Right lobe of liver (tissue), 6 donors: ENCODE measurements at regions not wholly inside any gene's neighbourhood (a gene's known extent, or its start where the extent isn't known, plus 50 kb on each side); places are given as distances from the start of the nearest gene placed in this dataset.

ENCODE experiments used
- ATAC-seq, 4 donors: fragments of 200-7000 bp; cut with Tn5 transposase; one replicate each; pipeline ENCODE4 v1.9.1; 2020; ENCODE audit warnings: mild to moderate bottlenecking in 4 of 4, moderate library complexity in 4 of 4
- DNase-seq, 3 donors: peaks; one replicate each; pipeline ENCODE4 v3.0.0-alpha.2; 2020
- H3K27ac ChIP-seq, 3 donors: fragments of 200-600 bp; one replicate each; pipeline ENCODE4 v1.8.0; 2022
- H3K27me3 ChIP-seq, 2 donors: fragments of 200-600 bp; one replicate each; pipeline ENCODE4 v1.8.0; 2022
- H3K36me3 ChIP-seq, 4 donors: fragments of 200-600 bp; sonication (generic) in 1 of 4; one replicate each; pipeline versions ENCODE4 v1.5.1 to v1.8.0; 2017 to 2022; ENCODE audit warnings: control low read depth in 1 of 4
- H3K4me1 ChIP-seq, 4 donors: fragments of 200-600 bp; sonication (generic) in 1 of 4; one replicate each; pipeline versions ENCODE4 v1.5.1 to v1.8.0; 2017 to 2022; ENCODE audit warnings: control low read depth in 1 of 4
- H3K4me3 ChIP-seq, 3 donors: fragments of 200-600 bp; one replicate each; pipeline ENCODE4 v1.8.0; 2022
- H3K9me3 ChIP-seq, 4 donors: fragments of 200-600 bp; sonication (generic) in 1 of 4; one replicate each; pipeline versions ENCODE4 v1.5.1 to v1.8.0; 2017 to 2022; ENCODE audit warnings: control low read depth in 1 of 4
- CTCF ChIP-seq, 4 donors: fragments of 200-600 bp in 3 of 4; fragments of 450-650 bp in 1 of 4; IDR thresholded peaks; one replicate each; pipeline versions ENCODE4 v1.5.1 to v1.8.0; 2016 to 2022; ENCODE audit warnings: antibody characterized with exemption in 4 of 4, mild to moderate bottlenecking in 2 of 4
- POLR2A ChIP-seq: fragments of 450-650 bp; IDR thresholded peaks from one replicate; pipeline ENCODE4 v1.6.1; 2017; ENCODE audit warnings: antibody characterized with exemption, mild to moderate bottlenecking
- WGBS: methylation state at CpG from one replicate; pipeline ENCODE4 v1.1.6; 2018; ENCODE audit warnings: low coverage, low lambda C conversion rate; ENCODE audit not compliant: insufficient coverage; ENCODE audit errors: missing lambda C conversion rate; 5-methylcytosine and 5-hydroxymethylcytosine counted together
- intact Hi-C, 2 donors: fragments of 100-400 bp; cut with DNase I; formaldehyde crosslinking; loops; one replicate each; pipeline versions ENCODE4 v1.11.2 to v1.14.1; 2022
- donor health status: DM: no; HTN: yes; CAD: no.
- donor health status: DM: no; HTN: no; CAD: no.
- donor health status: DM: no; HTN: no; CAD: no.
- donor health status: DM: no; HTN: yes; CAD: no.
- donor health status: DM: no; HTN: yes; CAD: no.

- Histone ChIP-seq H3K4me3 (no peak overlapping the region), H3K27me3 (no peaks in the 10 kb centered on the region), H3K9me3 (no peaks in the 10 kb centered on the region), H3K4me1 (peaks cover 0 to 5% (median 0%) of the 10 kb centered on the region in 4 donors), H3K36me3 (no peaks in the 10 kb centered on the region), H3K27ac (no peak overlapping the region)
- DNase-seq = no peak
- TF ChIP-seq POLR2A (no peak), CTCF (IDR thresholded peaks at IDR 0.05) (no peak)
- intact Hi-C loops = no loop called here
- ATAC-seq = no peak
- WGBS = 57% methylated on average over 2 of the region's 9 CpGs
Measured at GRCh38 chr20:60266177-60266823, 308.1 kb downstream of the CDH26 start.

GRCh38 chr20:60268491-60268890 is 310.3 kb downstream of the CDH26 start:
- no peaks in the 10 kb centered on the region for H3K27me3 ChIP-seq
- no peak overlapping the region for H3K4me3 ChIP-seq
- WGBS = no CpG with 5 or more reads among the region's 4 CpGs
- no peaks in the 10 kb centered on the region for H3K9me3 ChIP-seq
- no peak overlapping the region for H3K27ac ChIP-seq
- no peak for ATAC-seq
- H3K4me1 ChIP-seq = peaks cover 0 to 5% (median 0%) of the 10 kb centered on the region in 4 donors
- TF ChIP-seq CTCF (IDR thresholded peaks at IDR 0.05) (no peak), POLR2A (no peak)
- intact Hi-C loops = no loop called here
- no peak for DNase-seq
- H3K36me3 ChIP-seq = no peaks in the 10 kb centered on the region

GRCh38 chr20:60269573-60270162 is 311.4 kb downstream of the CDH26 start:
- DNase-seq = no peak
- intact Hi-C loops = no loop called here
- no peak for TF ChIP-seq POLR2A
- TF ChIP-seq CTCF (IDR thresholded peaks at IDR 0.05) = no peak
- 63% methylated on average over 7 of the region's 7 CpGs for WGBS
- no peak for ATAC-seq
- Histone ChIP-seq H3K27me3 (no peaks in the 10 kb centered on the region), H3K4me1 (no peaks in the 10 kb centered on the region), H3K27ac (no peak overlapping the region), H3K36me3 (no peaks in the 10 kb centered on the region), H3K9me3 (no peaks in the 10 kb centered on the region), H3K4me3 (no peak overlapping the region)

- no peaks in the 10 kb centered on the region for H3K27me3 ChIP-seq
- 71% methylated on average over 4 of the region's 4 CpGs for WGBS
- H3K4me1 ChIP-seq = no peaks in the 10 kb centered on the region
- H3K36me3 ChIP-seq = no peaks in the 10 kb centered on the region
- intact Hi-C loops = no loop called here
- ATAC-seq (no peak), DNase-seq (no peak)
- H3K9me3 ChIP-seq = no peaks in the 10 kb centered on the region
- H3K27ac ChIP-seq = no peak overlapping the region
- TF ChIP-seq POLR2A = no peak
- no peak for TF ChIP-seq CTCF (IDR thresholded peaks at IDR 0.05)
- no peak overlapping the region for H3K4me3 ChIP-seq
Measured at GRCh38 chr20:60270341-60270740, 312.1 kb downstream of the CDH26 start.
